ENCODE measurements at regions not wholly inside any gene's neighbourhood (a gene's known extent, or its start where the extent isn't known, plus 50 kb on each side); places are given as distances from the start of the nearest gene placed in this dataset.

DNA sequence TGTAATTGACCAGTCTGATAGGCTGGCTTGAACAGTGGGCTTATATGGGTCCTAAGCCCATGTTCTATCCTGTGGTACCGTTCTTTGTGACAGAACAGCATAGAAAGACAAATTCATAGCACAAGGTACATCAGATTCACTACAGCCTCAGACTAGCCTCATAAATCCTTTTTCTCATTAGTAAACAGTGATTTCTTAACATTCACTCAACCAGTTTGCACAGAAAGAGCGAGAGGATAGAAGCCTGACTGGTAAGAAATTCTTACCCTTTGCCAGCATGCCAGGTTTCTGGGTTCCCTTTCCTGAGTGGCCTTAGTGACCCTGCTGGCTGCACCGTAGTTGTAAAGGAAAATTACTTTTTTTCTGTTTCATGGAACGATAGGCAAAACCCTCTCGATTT is 412.1 kb downstream of the SH2D4B start:
- Histone ChIP-seq H2AFZ (ENCODE audit: low read depth) (no peak overlapping the region), H3K4me1 (ENCODE audit: control insufficient read depth in 1 of 2, insufficient read depth in 2 of 2, low read depth in 1 of 2, low read length in 1 of 2) (no peaks in the 10 kb centered on the region), H3K79me2 (ENCODE audit: insufficient read depth) (no peaks in the 10 kb centered on the region), H3K27ac (ENCODE audit: low read depth in 2 of 2, low read length in 1 of 2) (no peak overlapping the region), H3K9ac (no peak overlapping the region), H4K20me1 (ENCODE audit: insufficient read depth) (no peaks in the 10 kb centered on the region), H3K4me3 (ENCODE audit: low read depth in 2 of 2, low read length in 1 of 2) (no peak overlapping the region), H3K36me3 (replicated peaks in 1 of 2; ENCODE audit: control insufficient read depth in 1 of 2, insufficient read depth in 2 of 2, low read length in 1 of 2) (no peaks in the 10 kb centered on the region), H3K9me2 (no peaks in the 10 kb centered on the region), H3K4me2 (no peak overlapping the region), H3K9me3 (no peaks in the 10 kb centered on the region), H3K27me3 (ENCODE audit: insufficient read depth) (no peaks in the 10 kb centered on the region), H3F3A (replicated peaks; ENCODE audit: insufficient read depth) (no peaks in the 10 kb centered on the region)
- no peak for DNase-seq
- TF ChIP-seq ELF1 (IDR thresholded peaks at IDR 0.05), result no peak
- TF ChIP-seq, protein P1, sequence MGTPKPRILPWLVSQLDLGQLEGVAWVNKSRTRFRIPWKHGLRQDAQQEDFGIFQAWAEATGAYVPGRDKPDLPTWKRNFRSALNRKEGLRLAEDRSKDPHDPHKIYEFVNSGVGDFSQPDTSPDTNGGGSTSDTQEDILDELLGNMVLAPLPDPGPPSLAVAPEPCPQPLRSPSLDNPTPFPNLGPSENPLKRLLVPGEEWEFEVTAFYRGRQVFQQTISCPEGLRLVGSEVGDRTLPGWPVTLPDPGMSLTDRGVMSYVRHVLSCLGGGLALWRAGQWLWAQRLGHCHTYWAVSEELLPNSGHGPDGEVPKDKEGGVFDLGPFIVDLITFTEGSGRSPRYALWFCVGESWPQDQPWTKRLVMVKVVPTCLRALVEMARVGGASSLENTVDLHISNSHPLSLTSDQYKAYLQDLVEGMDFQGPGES (IDR thresholded peaks at IDR 0.05; ENCODE audit: low read depth, low read length), result no peak
- TF ChIP-seq, protein P2, sequence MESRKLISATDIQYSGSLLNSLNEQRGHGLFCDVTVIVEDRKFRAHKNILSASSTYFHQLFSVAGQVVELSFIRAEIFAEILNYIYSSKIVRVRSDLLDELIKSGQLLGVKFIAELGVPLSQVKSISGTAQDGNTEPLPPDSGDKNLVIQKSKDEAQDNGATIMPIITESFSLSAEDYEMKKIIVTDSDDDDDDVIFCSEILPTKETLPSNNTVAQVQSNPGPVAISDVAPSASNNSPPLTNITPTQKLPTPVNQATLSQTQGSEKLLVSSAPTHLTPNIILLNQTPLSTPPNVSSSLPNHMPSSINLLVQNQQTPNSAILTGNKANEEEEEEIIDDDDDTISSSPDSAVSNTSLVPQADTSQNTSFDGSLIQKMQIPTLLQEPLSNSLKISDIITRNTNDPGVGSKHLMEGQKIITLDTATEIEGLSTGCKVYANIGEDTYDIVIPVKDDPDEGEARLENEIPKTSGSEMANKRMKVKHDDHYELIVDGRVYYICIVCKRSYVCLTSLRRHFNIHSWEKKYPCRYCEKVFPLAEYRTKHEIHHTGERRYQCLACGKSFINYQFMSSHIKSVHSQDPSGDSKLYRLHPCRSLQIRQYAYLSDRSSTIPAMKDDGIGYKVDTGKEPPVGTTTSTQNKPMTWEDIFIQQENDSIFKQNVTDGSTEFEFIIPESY (IDR thresholded peaks at IDR 0.05; ENCODE audit: borderline replicate concordance, low read depth), result no peak
- TF ChIP-seq, protein P3, sequence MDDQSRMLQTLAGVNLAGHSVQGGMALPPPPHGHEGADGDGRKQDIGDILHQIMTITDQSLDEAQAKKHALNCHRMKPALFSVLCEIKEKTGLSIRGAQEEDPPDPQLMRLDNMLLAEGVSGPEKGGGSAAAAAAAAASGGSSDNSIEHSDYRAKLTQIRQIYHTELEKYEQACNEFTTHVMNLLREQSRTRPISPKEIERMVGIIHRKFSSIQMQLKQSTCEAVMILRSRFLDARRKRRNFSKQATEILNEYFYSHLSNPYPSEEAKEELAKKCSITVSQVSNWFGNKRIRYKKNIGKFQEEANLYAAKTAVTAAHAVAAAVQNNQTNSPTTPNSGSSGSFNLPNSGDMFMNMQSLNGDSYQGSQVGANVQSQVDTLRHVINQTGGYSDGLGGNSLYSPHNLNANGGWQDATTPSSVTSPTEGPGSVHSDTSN (IDR thresholded peaks at IDR 0.05), result no peak
- no peak for TF ChIP-seq YY1 (IDR thresholded peaks at IDR 0.05; ENCODE audit: low read depth)
- TF ChIP-seq TCF12 (IDR thresholded peaks at IDR 0.05), result no peak
- 21% methylated on average over 5 of the region's 5 CpGs for WGBS (ENCODE audit: low lambda C conversion rate)
- ChIA-PET POLR2A (no interaction called here), CTCF (no interaction called here)

DNA sequence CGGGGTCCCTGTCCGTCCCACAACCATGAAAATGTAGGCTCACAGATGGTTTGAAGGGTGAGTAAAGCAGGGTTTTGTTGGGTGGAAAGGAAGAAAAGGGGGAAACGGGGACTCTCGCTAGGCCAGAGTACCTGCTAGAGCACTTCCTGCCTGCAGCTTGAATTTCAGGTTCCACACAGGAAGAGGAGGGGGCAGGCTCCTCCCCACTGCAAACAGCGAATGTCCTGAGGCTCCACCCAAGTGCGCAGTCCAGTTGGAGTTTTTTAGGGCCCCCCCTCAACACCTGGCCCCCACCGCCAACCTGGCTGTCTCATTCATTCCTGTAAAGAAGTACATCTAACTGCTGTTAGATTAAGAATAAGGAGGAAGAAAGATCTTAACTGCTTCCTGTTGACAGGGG is 414.7 kb downstream of the SH2D4B start:
- H3K36me3 ChIP-seq (replicated peaks in 1 of 2; ENCODE audit: control insufficient read depth in 1 of 2, insufficient read depth in 2 of 2, low read length in 1 of 2), result no peaks in the 10 kb centered on the region
- POLR2A ChIA-PET, result no interaction called here
- no peaks in the 10 kb centered on the region for H3K9me2 ChIP-seq
- no peaks in the 10 kb centered on the region for H3K27me3 ChIP-seq (ENCODE audit: insufficient read depth)
- H3K9me3 ChIP-seq, result no peaks in the 10 kb centered on the region
- 50% methylated on average over 7 of the region's 7 CpGs for WGBS (ENCODE audit: low lambda C conversion rate)
- no peak overlapping the region for H3K27ac ChIP-seq (ENCODE audit: low read depth in 2 of 2, low read length in 1 of 2)
- H3K79me2 ChIP-seq (ENCODE audit: insufficient read depth), result no peaks in the 10 kb centered on the region
- H3K4me1 ChIP-seq (ENCODE audit: control insufficient read depth in 1 of 2, insufficient read depth in 2 of 2, low read depth in 1 of 2, low read length in 1 of 2), result no peaks in the 10 kb centered on the region
- no peak overlapping the region for H2AFZ ChIP-seq (ENCODE audit: low read depth)
- no peak for TF ChIP-seq NFIC (IDR thresholded peaks at IDR 0.05; ENCODE audit: borderline replicate concordance)
- TF ChIP-seq ELF1 (IDR thresholded peaks at IDR 0.05), result no peak
- no peak overlapping the region for H3K4me3 ChIP-seq (ENCODE audit: low read depth in 2 of 2, low read length in 1 of 2)
- H4K20me1 ChIP-seq (ENCODE audit: insufficient read depth), result no peaks in the 10 kb centered on the region
- DNase-seq, result no peak
- no peaks in the 10 kb centered on the region for H3F3A ChIP-seq (replicated peaks; ENCODE audit: insufficient read depth)
- H3K4me2 ChIP-seq, result no peak overlapping the region
- no peak overlapping the region for H3K9ac ChIP-seq
- CTCF ChIA-PET, result no interaction called here

DNA sequence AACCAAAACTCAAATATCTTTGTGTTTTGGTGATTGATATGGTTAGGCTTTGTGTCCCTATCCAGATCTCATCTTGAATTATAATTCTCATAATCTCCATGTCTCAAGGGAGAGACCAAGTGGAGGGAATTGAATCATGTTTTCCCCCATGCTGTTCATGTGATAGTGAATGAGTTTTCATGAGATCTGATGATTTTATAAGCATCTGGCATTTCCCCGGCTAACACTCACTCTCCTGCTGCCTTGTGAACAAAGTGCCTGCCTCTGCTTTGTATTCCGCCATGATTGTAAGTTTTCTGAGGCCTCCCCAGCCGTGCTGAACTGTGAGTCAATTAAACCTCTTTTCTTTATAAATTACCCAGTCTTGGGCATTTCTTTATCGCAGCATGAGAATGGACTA is 419.5 kb downstream of the SH2D4B start:
- ChIA-PET POLR2A (no interaction called here), CTCF (no interaction called here)
- no peak overlapping the region for H3K4me3 ChIP-seq (ENCODE audit: low read depth in 2 of 2, low read length in 1 of 2)
- TF ChIP-seq FOSL2 (IDR thresholded peaks at IDR 0.05; ENCODE audit: borderline replicate concordance, low read depth), result no peak
- TF ChIP-seq, protein P4, sequence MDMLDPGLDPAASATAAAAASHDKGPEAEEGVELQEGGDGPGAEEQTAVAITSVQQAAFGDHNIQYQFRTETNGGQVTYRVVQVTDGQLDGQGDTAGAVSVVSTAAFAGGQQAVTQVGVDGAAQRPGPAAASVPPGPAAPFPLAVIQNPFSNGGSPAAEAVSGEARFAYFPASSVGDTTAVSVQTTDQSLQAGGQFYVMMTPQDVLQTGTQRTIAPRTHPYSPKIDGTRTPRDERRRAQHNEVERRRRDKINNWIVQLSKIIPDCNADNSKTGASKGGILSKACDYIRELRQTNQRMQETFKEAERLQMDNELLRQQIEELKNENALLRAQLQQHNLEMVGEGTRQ (IDR thresholded peaks at IDR 0.05; ENCODE audit: borderline replicate concordance, low read depth, low read length), result no peak
- TF ChIP-seq, protein P5, sequence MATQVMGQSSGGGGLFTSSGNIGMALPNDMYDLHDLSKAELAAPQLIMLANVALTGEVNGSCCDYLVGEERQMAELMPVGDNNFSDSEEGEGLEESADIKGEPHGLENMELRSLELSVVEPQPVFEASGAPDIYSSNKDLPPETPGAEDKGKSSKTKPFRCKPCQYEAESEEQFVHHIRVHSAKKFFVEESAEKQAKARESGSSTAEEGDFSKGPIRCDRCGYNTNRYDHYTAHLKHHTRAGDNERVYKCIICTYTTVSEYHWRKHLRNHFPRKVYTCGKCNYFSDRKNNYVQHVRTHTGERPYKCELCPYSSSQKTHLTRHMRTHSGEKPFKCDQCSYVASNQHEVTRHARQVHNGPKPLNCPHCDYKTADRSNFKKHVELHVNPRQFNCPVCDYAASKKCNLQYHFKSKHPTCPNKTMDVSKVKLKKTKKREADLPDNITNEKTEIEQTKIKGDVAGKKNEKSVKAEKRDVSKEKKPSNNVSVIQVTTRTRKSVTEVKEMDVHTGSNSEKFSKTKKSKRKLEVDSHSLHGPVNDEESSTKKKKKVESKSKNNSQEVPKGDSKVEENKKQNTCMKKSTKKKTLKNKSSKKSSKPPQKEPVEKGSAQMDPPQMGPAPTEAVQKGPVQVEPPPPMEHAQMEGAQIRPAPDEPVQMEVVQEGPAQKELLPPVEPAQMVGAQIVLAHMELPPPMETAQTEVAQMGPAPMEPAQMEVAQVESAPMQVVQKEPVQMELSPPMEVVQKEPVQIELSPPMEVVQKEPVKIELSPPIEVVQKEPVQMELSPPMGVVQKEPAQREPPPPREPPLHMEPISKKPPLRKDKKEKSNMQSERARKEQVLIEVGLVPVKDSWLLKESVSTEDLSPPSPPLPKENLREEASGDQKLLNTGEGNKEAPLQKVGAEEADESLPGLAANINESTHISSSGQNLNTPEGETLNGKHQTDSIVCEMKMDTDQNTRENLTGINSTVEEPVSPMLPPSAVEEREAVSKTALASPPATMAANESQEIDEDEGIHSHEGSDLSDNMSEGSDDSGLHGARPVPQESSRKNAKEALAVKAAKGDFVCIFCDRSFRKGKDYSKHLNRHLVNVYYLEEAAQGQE (IDR thresholded peaks at IDR 0.05; ENCODE audit: low read depth, low read length), result no peak
- TF ChIP-seq SIN3A (IDR thresholded peaks at IDR 0.05; ENCODE audit: borderline replicate concordance, low read depth, low read length), result no peak
- TF ChIP-seq TCF12 (IDR thresholded peaks at IDR 0.05), result no peak
- TF ChIP-seq POLR2AphosphoS5 (IDR thresholded peaks at IDR 0.05; ENCODE audit: low read depth, low read length), result no peak
- no peak for TF ChIP-seq TAF1 (IDR thresholded peaks at IDR 0.05; ENCODE audit: borderline replicate concordance, low read depth, low read length)

More for the DNA sequence above, 419.5 kb downstream of the SH2D4B start:
- DNase-seq, result no peak
- H3K79me2 ChIP-seq (ENCODE audit: insufficient read depth), result no peaks in the 10 kb centered on the region
- no peak overlapping the region for H3K27ac ChIP-seq (ENCODE audit: low read depth in 2 of 2, low read length in 1 of 2)
- H3K27me3 ChIP-seq (ENCODE audit: insufficient read depth), result no peaks in the 10 kb centered on the region
- H3K4me1 ChIP-seq (ENCODE audit: control insufficient read depth in 1 of 2, insufficient read depth in 2 of 2, low read depth in 1 of 2, low read length in 1 of 2), result no peaks in the 10 kb centered on the region
- H3K4me2 ChIP-seq, result no peak overlapping the region
- no peak overlapping the region for H2AFZ ChIP-seq (ENCODE audit: low read depth)
- no peaks in the 10 kb centered on the region for H3K9me3 ChIP-seq
- H3K36me3 ChIP-seq (replicated peaks in 1 of 2; ENCODE audit: control insufficient read depth in 1 of 2, insufficient read depth in 2 of 2, low read length in 1 of 2), result no peaks in the 10 kb centered on the region
- no peaks in the 10 kb centered on the region for H3K9me2 ChIP-seq
- H4K20me1 ChIP-seq (ENCODE audit: insufficient read depth), result no peaks in the 10 kb centered on the region
- 24% methylated on average over 4 of the region's 4 CpGs for WGBS (ENCODE audit: low lambda C conversion rate)
- H3K9ac ChIP-seq, result no peak overlapping the region
- no peaks in the 10 kb centered on the region for H3F3A ChIP-seq (replicated peaks; ENCODE audit: insufficient read depth)
